Mucosa of descending colon (tissue), 3 donors: ENCODE measurements at regions not wholly inside any gene's neighbourhood (a gene's known extent, or its start where the extent isn't known, plus 50 kb on each side); places are given as distances from the start of the nearest gene placed in this dataset.

Source experiments
- ATAC-seq: fragments of 200-7000 bp; cut with Tn5 transposase; one replicate; pipeline ENCODE4 v1.9.1; 2020; ENCODE audit warnings: mild to moderate bottlenecking, moderate library complexity
- DNase-seq, 3 donors: peaks; one replicate each; pipeline ENCODE4 v3.0.0-alpha.2; 2020
- H3K36me3 ChIP-seq: fragments of 200-600 bp; one replicate; pipeline ENCODE4 v1.8.0; 2021; ENCODE audit warnings: low read depth, mild to moderate bottlenecking
- H3K4me1 ChIP-seq: fragments of 200-600 bp; one replicate; pipeline ENCODE4 v1.8.0; 2021; ENCODE audit warnings: low read depth, mild to moderate bottlenecking
- H3K4me3 ChIP-seq: fragments of 200-600 bp; one replicate; pipeline ENCODE4 v1.8.0; 2021; ENCODE audit warnings: mild to moderate bottlenecking
- H3K9me3 ChIP-seq: fragments of 200-600 bp; one replicate; pipeline ENCODE4 v1.8.0; 2021; ENCODE audit warnings: mild to moderate bottlenecking
- CTCF ChIP-seq: fragments of 200-600 bp; IDR thresholded peaks from one replicate; pipeline ENCODE4 v1.8.0; 2022; ENCODE audit warnings: antibody characterized with exemption, mild to moderate bottlenecking
- intact Hi-C, 2 donors: fragments of 100-400 bp; cut with DNase I in 1 of 2; cut with micrococcal nuclease in 1 of 2; formaldehyde crosslinking; loops; one replicate each; pipeline versions ENCODE4 v1.11.0 to v1.11.1; 2022; cut with DNase I, micrococcal nuclease
- donor health status: DM: no; HTN: no; CAD: no; lungs with moderate emphysema.
- donor health status: DM: no; HTN: no; CAD: no.
- donor health status: DM: no; HTN: yes; CAD: no.

GRCh38 chr16:13540771-13541170, 379.2 kb upstream of the ERCC4 start:
- no peak for ATAC-seq
- H3K36me3 ChIP-seq: no peaks in the 10 kb centered on the region

GRCh38 chr16:13542284-13542683, 377.7 kb upstream of the ERCC4 start:
- DNase-seq (no peak), ATAC-seq (no peak)
- Histone ChIP-seq H3K4me1 (no peaks in the 10 kb centered on the region), H3K9me3 (peaks cover 3% of the 10 kb centered on the region), H3K36me3 (no peaks in the 10 kb centered on the region), H3K4me3 (no peak overlapping the region)
- intact Hi-C loops: no loop called here
- TF ChIP-seq CTCF: no peak

More at GRCh38 chr16:13540771-13541170, 379.2 kb upstream of the ERCC4 start:
- Histone ChIP-seq H3K9me3 (peaks cover 3% of the 10 kb centered on the region), H3K4me3 (no peak overlapping the region), H3K4me1 (no peaks in the 10 kb centered on the region)
- no peak for DNase-seq
- no peak for TF ChIP-seq CTCF
- intact Hi-C loops: no loop called here

DNA sequence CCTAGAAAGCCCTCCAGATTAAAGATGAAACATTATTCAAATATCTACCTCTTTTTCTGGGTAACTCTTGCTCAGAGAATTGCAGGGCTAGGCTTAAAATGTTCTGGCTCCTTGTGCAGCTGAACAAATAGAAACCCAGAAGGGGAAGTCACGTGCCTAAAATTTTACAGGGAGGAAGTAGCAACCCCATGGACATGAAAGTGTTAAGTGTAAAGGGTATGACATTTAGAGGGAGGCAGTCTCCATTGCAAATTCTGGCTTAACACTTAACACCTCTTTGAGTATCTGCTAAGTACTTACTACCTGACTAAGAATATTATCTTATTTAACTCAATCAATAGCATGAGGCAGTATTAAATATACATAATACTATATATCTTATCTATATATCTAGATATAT, 376.1 kb upstream of the ERCC4 start:
- Histone ChIP-seq H3K9me3 (peaks cover 3% of the 10 kb centered on the region), H3K4me3 (no peak overlapping the region), H3K36me3 (no peaks in the 10 kb centered on the region), H3K4me1 (no peaks in the 10 kb centered on the region)
- no peak for ATAC-seq
- no peak for DNase-seq
- no peak for TF ChIP-seq CTCF
- intact Hi-C loops: no loop called here

GRCh38 chr16:13545271-13545670, 374.7 kb upstream of the ERCC4 start:
- Histone ChIP-seq H3K9me3 (peaks cover 3% of the 10 kb centered on the region), H3K4me1 (no peaks in the 10 kb centered on the region), H3K4me3 (no peak overlapping the region), H3K36me3 (no peaks in the 10 kb centered on the region)
- TF ChIP-seq CTCF: no peak
- intact Hi-C loops: no loop called here
- ATAC-seq: no peak
- DNase-seq: no peak

DNA sequence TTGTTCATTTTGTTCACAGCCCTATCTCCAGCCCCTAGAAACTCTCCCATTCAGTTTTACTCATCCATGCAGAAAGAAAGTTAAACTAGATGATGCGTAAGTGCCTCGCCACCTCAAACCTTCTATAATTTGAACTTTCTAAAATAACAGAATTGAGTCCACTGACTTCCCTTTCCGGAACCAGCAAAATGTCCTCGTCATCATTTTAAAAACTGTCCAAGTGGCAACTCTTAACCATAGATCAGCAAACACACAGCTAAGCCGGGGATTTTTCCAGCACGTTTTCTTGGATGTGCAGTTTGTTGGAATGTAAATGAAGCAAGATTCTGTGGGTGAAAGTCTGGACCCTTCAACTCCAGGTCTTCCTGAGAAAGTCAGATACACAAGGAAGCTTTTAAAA, 369.7 kb upstream of the ERCC4 start:
- Histone ChIP-seq H3K4me3 (no peak overlapping the region), H3K4me1 (no peaks in the 10 kb centered on the region), H3K9me3 (no peaks in the 10 kb centered on the region), H3K36me3 (no peaks in the 10 kb centered on the region)
- DNase-seq (no peak), ATAC-seq (no peak)
- no peak for TF ChIP-seq CTCF
- intact Hi-C loops: no loop called here
